ENCODE measurements at regions not wholly inside any gene's neighbourhood (a gene's known extent, or its start where the extent isn't known, plus 50 kb on each side); places are given as distances from the start of the nearest gene placed in this dataset.

GRCh38 chr11:112418438-112418837 is 157.8 kb upstream of the PLET1 start:
- TF ChIP-seq CTCF (IDR thresholded peaks at IDR 0.05) (no peak), EP300 (IDR thresholded peaks at IDR 0.05; ENCODE audit: low read depth) (no peak), POLR2A (IDR thresholded peaks at IDR 0.05) (no peak)

Data from transverse colon (tissue), 3 donors.